SK-N-SH (cell line): ENCODE measurements at regions not wholly inside any gene's neighbourhood (a gene's known extent, or its start where the extent isn't known, plus 50 kb on each side); places are given as distances from the start of the nearest gene placed in this dataset.

ENCODE experiments used
- CTCF ChIA-PET: fragments of 300-600, 350-600 bp; formaldehyde crosslinking; extraction: SDS; loops from one replicate; lab custom pipeline; 2021; lab: Yijun Ruan, JAX
- POLR2A ChIA-PET: fragments of 350-600 bp; sonication (Branson Sonifier 250); formaldehyde crosslinking; extraction: SDS; loops from one replicate; lab custom pipeline; 2020; ENCODE audit warnings: antibody characterized with exemption, inconsistent platforms; lab: Yijun Ruan, JAX
- DNase-seq: peaks from one replicate; pipeline ENCODE4 v3.0.0; 2012
- H2AFZ ChIP-seq: fragments of 200-600 bp; sonication (generic); 2 replicates; pipeline ENCODE4 v1.8.1; 2016; ENCODE audit warnings: antibody characterized with exemption, mild to moderate bottlenecking, low read depth
- H3F3A ChIP-seq: fragments of 200-600 bp; sonication (generic); replicated peaks from 2 replicates; pipeline ENCODE3; 2016; ENCODE audit warnings: antibody characterized with exemption, mild to moderate bottlenecking; ENCODE audit not compliant: insufficient read depth
- H3K27ac ChIP-seq, 2 experiments: fragments of 200-500 bp in 1 of 2; fragments of 200-600 bp in 1 of 2; sonication (Bioruptor generic) in 1 of 2; sonication (generic), shearing (Covaris generic) in 1 of 2; 2 replicates each; pipeline versions ENCODE4 v1.5.1 to v1.6.1; 2014 to 2016; ENCODE audit warnings: low read depth in 2 of 2, inconsistent platforms in 1 of 2, low read length in 1 of 2, mild to moderate bottlenecking in 1 of 2, mixed read lengths in 1 of 2
- H3K27me3 ChIP-seq: fragments of 200-600 bp; sonication (generic), shearing (Covaris generic); 2 replicates; pipeline ENCODE4 v1.6.1; 2016; ENCODE audit warnings: mixed run types; ENCODE audit not compliant: insufficient read depth
- H3K36me3 ChIP-seq, 2 experiments: fragments of 200-500 bp in 1 of 2; fragments of 200-600 bp in 1 of 2; sonication (Bioruptor generic) in 1 of 2; sonication (generic) in 1 of 2; replicated peaks in 1 of 2; 2 replicates each; pipeline versions ENCODE3 to v1.5.1; 2014 to 2016; ENCODE audit warnings: low read length in 1 of 2, mild to moderate bottlenecking in 1 of 2; ENCODE audit not compliant: insufficient read depth in 2 of 2, control insufficient read depth in 1 of 2
- H3K4me1 ChIP-seq, 2 experiments: fragments of 200-500 bp in 1 of 2; fragments of 200-600 bp in 1 of 2; sonication (Bioruptor generic) in 1 of 2; sonication (generic), shearing (Covaris generic) in 1 of 2; 2 replicates each; pipeline versions ENCODE4 v1.5.1 to v1.6.1; 2014 to 2016; ENCODE audit warnings: low read depth in 1 of 2, low read length in 1 of 2, mixed run types in 1 of 2; ENCODE audit not compliant: insufficient read depth in 2 of 2, control insufficient read depth in 1 of 2
- H3K4me2 ChIP-seq: fragments of 200-600 bp; sonication (generic), shearing (Covaris generic); 2 replicates; pipeline ENCODE4 v1.6.1; 2017; ENCODE audit warnings: mixed run types
- H3K4me3 ChIP-seq, 2 experiments: fragments of 200-500 bp in 1 of 2; fragments of 200-600 bp in 1 of 2; sonication (Bioruptor generic) in 1 of 2; sonication (generic), shearing (Covaris generic) in 1 of 2; 2 replicates each; pipeline versions ENCODE4 v1.5.1 to v1.8.1; 2014 to 2016; ENCODE audit warnings: low read depth in 2 of 2, inconsistent platforms in 1 of 2, low read length in 1 of 2, mild to moderate bottlenecking in 1 of 2, mixed read lengths in 1 of 2, moderate library complexity in 1 of 2
- H3K79me2 ChIP-seq: fragments of 200-600 bp; sonication (generic); 2 replicates; pipeline ENCODE4 v1.8.1; 2017; ENCODE audit warnings: mild to moderate bottlenecking; ENCODE audit not compliant: insufficient read depth
- H3K9ac ChIP-seq: fragments of 200-600 bp; sonication (generic); 2 replicates; pipeline ENCODE4 v1.6.1; 2017; ENCODE audit warnings: mixed run types
- H3K9me2 ChIP-seq: fragments of 200-600 bp; sonication (generic); 2 replicates; pipeline ENCODE4 v1.6.1; 2017; ENCODE audit warnings: mixed run types
- H3K9me3 ChIP-seq: fragments of 200-600 bp; sonication (generic); 2 replicates; pipeline ENCODE4 v1.6.1; 2017; ENCODE audit warnings: mixed run types, mild to moderate bottlenecking, moderate library complexity
- H4K20me1 ChIP-seq: fragments of 200-600 bp; sonication (generic); 2 replicates; pipeline ENCODE4 v1.6.1; 2017; ENCODE audit warnings: mild to moderate bottlenecking, mixed run types; ENCODE audit not compliant: insufficient read depth
- EZH2phosphoT487 ChIP-seq: fragments of 200-600 bp; sonication (generic); IDR thresholded peaks from 2 replicates; pipeline ENCODE4 v1.6.1; 2017; ENCODE audit warnings: low read depth, mixed run types, mild to moderate bottlenecking, antibody characterized with exemption, moderate library complexity, borderline replicate concordance
- FOXJ3 ChIP-seq: sonication (generic); formaldehyde crosslinking; IDR thresholded peaks from 2 replicates; pipeline ENCODE4 v1.5.1; 2020; ENCODE audit warnings: mild to moderate bottlenecking, missing genetic modification reagents
- GABPA ChIP-seq: IDR thresholded peaks from 2 replicates; pipeline ENCODE4 v1.4.0; 2012; ENCODE audit warnings: low read depth, mild to moderate bottlenecking
- NFIC ChIP-seq: IDR thresholded peaks from 2 replicates; pipeline ENCODE4 v1.4.0; 2012; ENCODE audit warnings: borderline replicate concordance
- NRF1 ChIP-seq: IDR thresholded peaks from 2 replicates; pipeline ENCODE4 v1.6.1; 2012; ENCODE audit warnings: low read depth, mild to moderate bottlenecking, low read length
- RCOR1 ChIP-seq: fragments of 150-350 bp; IDR thresholded peaks from 2 replicates; pipeline ENCODE4 v1.6.1; 2017; ENCODE audit warnings: antibody characterized with exemption, low read length
- WGBS: methylation state at CpG from one replicate; pipeline ENCODE4 v1.1.6; 2017; ENCODE audit warnings: low lambda C conversion rate; 5-methylcytosine and 5-hydroxymethylcytosine counted together
- TF ChIP-seq, protein P1 (sequence below): IDR thresholded peaks from 2 replicates; pipeline ENCODE4 v1.4.0; 2012; ENCODE audit warnings: low read depth, borderline replicate concordance
- TF ChIP-seq, protein P2 (sequence below): IDR thresholded peaks from 2 replicates; pipeline ENCODE4 v1.6.1; 2012; ENCODE audit warnings: mild to moderate bottlenecking, low read depth, low read length, moderate library complexity
- TF ChIP-seq, protein P3 (sequence below): IDR thresholded peaks from 2 replicates; pipeline ENCODE4 v1.4.0; 2012; ENCODE audit warnings: low read depth, borderline replicate concordance
- TF ChIP-seq, protein P4 (sequence below): IDR thresholded peaks from 2 replicates; pipeline ENCODE4; 2012
- TF ChIP-seq, protein P5 (sequence below): fragments of 150-350 bp; IDR thresholded peaks from 2 replicates; pipeline ENCODE4 v1.6.1; 2016; ENCODE audit warnings: mild to moderate bottlenecking, low read depth, low read length

DNA sequence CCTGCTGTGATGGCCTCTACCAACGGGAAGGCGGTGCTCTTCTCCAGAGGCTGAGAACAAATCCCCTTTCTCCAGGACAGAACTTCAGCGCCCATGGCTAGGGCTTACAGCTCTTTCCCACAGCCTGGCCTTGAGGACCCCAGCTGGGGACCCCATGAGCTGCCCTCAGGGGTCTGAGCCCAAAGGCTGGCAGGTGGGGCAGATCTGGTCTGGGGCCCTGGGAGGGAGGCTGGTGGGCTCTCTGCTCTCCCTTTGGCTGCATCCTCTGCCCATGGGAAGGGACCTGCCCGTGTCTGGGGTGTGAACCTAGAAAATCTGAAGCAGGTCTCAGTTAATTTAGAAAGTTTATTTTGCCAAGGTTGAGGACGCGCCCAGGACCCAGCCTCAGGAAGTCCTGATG is 322.1 kb downstream of the ADGRD1 start:
- no peak overlapping the region for H3K4me3 ChIP-seq
- H3K9me3 ChIP-seq, result no peaks in the 10 kb centered on the region
- POLR2A ChIA-PET, result no interaction called here

More for the DNA sequence above, 322.1 kb downstream of the ADGRD1 start:
- no peak overlapping the region for H2AFZ ChIP-seq
- no peaks in the 10 kb centered on the region for H3K36me3 ChIP-seq
- no peaks in the 10 kb centered on the region for H3K4me1 ChIP-seq
- TF ChIP-seq, protein P1, sequence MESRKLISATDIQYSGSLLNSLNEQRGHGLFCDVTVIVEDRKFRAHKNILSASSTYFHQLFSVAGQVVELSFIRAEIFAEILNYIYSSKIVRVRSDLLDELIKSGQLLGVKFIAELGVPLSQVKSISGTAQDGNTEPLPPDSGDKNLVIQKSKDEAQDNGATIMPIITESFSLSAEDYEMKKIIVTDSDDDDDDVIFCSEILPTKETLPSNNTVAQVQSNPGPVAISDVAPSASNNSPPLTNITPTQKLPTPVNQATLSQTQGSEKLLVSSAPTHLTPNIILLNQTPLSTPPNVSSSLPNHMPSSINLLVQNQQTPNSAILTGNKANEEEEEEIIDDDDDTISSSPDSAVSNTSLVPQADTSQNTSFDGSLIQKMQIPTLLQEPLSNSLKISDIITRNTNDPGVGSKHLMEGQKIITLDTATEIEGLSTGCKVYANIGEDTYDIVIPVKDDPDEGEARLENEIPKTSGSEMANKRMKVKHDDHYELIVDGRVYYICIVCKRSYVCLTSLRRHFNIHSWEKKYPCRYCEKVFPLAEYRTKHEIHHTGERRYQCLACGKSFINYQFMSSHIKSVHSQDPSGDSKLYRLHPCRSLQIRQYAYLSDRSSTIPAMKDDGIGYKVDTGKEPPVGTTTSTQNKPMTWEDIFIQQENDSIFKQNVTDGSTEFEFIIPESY, result no peak
- TF ChIP-seq, protein P2, sequence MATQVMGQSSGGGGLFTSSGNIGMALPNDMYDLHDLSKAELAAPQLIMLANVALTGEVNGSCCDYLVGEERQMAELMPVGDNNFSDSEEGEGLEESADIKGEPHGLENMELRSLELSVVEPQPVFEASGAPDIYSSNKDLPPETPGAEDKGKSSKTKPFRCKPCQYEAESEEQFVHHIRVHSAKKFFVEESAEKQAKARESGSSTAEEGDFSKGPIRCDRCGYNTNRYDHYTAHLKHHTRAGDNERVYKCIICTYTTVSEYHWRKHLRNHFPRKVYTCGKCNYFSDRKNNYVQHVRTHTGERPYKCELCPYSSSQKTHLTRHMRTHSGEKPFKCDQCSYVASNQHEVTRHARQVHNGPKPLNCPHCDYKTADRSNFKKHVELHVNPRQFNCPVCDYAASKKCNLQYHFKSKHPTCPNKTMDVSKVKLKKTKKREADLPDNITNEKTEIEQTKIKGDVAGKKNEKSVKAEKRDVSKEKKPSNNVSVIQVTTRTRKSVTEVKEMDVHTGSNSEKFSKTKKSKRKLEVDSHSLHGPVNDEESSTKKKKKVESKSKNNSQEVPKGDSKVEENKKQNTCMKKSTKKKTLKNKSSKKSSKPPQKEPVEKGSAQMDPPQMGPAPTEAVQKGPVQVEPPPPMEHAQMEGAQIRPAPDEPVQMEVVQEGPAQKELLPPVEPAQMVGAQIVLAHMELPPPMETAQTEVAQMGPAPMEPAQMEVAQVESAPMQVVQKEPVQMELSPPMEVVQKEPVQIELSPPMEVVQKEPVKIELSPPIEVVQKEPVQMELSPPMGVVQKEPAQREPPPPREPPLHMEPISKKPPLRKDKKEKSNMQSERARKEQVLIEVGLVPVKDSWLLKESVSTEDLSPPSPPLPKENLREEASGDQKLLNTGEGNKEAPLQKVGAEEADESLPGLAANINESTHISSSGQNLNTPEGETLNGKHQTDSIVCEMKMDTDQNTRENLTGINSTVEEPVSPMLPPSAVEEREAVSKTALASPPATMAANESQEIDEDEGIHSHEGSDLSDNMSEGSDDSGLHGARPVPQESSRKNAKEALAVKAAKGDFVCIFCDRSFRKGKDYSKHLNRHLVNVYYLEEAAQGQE, result no peak
- no peak for TF ChIP-seq EZH2phosphoT487
- no peak for TF ChIP-seq RCOR1
- no peak for TF ChIP-seq FOXJ3 (CRISPR knock-in tag)
- TF ChIP-seq, protein P3, sequence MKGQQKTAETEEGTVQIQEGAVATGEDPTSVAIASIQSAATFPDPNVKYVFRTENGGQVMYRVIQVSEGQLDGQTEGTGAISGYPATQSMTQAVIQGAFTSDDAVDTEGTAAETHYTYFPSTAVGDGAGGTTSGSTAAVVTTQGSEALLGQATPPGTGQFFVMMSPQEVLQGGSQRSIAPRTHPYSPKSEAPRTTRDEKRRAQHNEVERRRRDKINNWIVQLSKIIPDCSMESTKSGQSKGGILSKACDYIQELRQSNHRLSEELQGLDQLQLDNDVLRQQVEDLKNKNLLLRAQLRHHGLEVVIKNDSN, result no peak
- no peak for TF ChIP-seq GABPA
- TF ChIP-seq, protein P4, sequence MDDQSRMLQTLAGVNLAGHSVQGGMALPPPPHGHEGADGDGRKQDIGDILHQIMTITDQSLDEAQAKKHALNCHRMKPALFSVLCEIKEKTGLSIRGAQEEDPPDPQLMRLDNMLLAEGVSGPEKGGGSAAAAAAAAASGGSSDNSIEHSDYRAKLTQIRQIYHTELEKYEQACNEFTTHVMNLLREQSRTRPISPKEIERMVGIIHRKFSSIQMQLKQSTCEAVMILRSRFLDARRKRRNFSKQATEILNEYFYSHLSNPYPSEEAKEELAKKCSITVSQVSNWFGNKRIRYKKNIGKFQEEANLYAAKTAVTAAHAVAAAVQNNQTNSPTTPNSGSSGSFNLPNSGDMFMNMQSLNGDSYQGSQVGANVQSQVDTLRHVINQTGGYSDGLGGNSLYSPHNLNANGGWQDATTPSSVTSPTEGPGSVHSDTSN, result no peak
- TF ChIP-seq NRF1, result no peak
- TF ChIP-seq NFIC, result no peak
- TF ChIP-seq, protein P5, sequence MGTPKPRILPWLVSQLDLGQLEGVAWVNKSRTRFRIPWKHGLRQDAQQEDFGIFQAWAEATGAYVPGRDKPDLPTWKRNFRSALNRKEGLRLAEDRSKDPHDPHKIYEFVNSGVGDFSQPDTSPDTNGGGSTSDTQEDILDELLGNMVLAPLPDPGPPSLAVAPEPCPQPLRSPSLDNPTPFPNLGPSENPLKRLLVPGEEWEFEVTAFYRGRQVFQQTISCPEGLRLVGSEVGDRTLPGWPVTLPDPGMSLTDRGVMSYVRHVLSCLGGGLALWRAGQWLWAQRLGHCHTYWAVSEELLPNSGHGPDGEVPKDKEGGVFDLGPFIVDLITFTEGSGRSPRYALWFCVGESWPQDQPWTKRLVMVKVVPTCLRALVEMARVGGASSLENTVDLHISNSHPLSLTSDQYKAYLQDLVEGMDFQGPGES, result no peak
- TF ChIP-seq, all 33 proteins: peak for 0
- Histone ChIP-seq H3F3A (no peaks in the 10 kb centered on the region), H3K4me2 (no peak overlapping the region), H3K27ac (no peak overlapping the region), H3K79me2 (no peaks in the 10 kb centered on the region), H3K9me2 (no peaks in the 10 kb centered on the region), H4K20me1 (no peaks in the 10 kb centered on the region), H3K27me3 (no peaks in the 10 kb centered on the region), H3K9ac (no peak overlapping the region)
- WGBS, result 89% methylated on average over 2 of the region's 6 CpGs
- CTCF ChIA-PET, result no interaction called here
- DNase-seq, result no peak
